Astrocyte (in vitro differentiated cells and primary cell): ENCODE measurements at regions not wholly inside any gene's neighbourhood (a gene's known extent, or its start where the extent isn't known, plus 50 kb on each side); places are given as distances from the start of the nearest gene placed in this dataset.
A peak's percentile ranks its signal among the peaks of the same experiment; 100 is the strongest.

ENCODE experiments used
- DNase-seq: peaks from one replicate; pipeline ENCODE4 v3.0.0-alpha.2; 2010; ENCODE audit warnings: low read depth
- FAIRE-seq: peaks from 2 replicates; lab custom pipeline; 2011; peaks lifted over from hg19 to GRCh38; lab: Jason Lieb, UNC
- H2AFZ ChIP-seq: 2 replicates; pipeline ENCODE4 v1.6.0; 2012; ENCODE audit warnings: low read depth, low read length, inconsistent platforms
- H3K27ac ChIP-seq: 2 replicates; pipeline ENCODE4 v1.5.1; 2011; ENCODE audit warnings: low read depth, low read length, inconsistent platforms
- H3K27me3 ChIP-seq: 2 replicates; pipeline ENCODE4 v1.6.0; 2011; ENCODE audit warnings: low read length, inconsistent platforms; ENCODE audit not compliant: insufficient read depth
- H3K36me3 ChIP-seq: 2 replicates; pipeline ENCODE4 v1.5.1; 2011; ENCODE audit warnings: low read length, inconsistent platforms; ENCODE audit not compliant: insufficient read depth
- H3K4me1 ChIP-seq: 2 replicates; pipeline ENCODE4 v1.5.1; 2011; ENCODE audit warnings: low read length, inconsistent platforms; ENCODE audit not compliant: insufficient read depth
- H3K4me2 ChIP-seq: 2 replicates; pipeline ENCODE4 v1.6.0; 2012; ENCODE audit warnings: low read length, inconsistent platforms
- H3K4me3 ChIP-seq: 2 replicates; pipeline ENCODE4 v1.5.1; 2011; ENCODE audit warnings: low read depth, mild to moderate bottlenecking, low read length, inconsistent platforms; ENCODE audit not compliant: insufficient read depth
- H3K79me2 ChIP-seq: 2 replicates; pipeline ENCODE4 v1.6.0; 2012; ENCODE audit warnings: mild to moderate bottlenecking, low read length, inconsistent platforms; ENCODE audit not compliant: insufficient read depth
- H3K9ac ChIP-seq: 2 replicates; pipeline ENCODE4 v1.6.0; 2012; ENCODE audit warnings: mild to moderate bottlenecking, low read length, inconsistent platforms
- H3K9me3 ChIP-seq: 2 replicates; pipeline ENCODE4 v1.5.1; 2012; ENCODE audit warnings: low read depth, mild to moderate bottlenecking, low read length, inconsistent platforms; ENCODE audit not compliant: insufficient read depth
- H4K20me1 ChIP-seq: 2 replicates; pipeline ENCODE4 v1.6.0; 2012; ENCODE audit warnings: low read length, inconsistent platforms; ENCODE audit not compliant: insufficient read depth
- H3K27ac Mint-ChIP-seq: one replicate; pipeline ENCODE4 v1.8.0; 2021; ENCODE audit warnings: mild to moderate bottlenecking, mixed read lengths; ENCODE audit not compliant: unreplicated experiment
- H3K27me3 Mint-ChIP-seq: one replicate; pipeline ENCODE4 v1.8.0; 2021; ENCODE audit warnings: low read depth, mixed read lengths; ENCODE audit not compliant: unreplicated experiment
- H3K36me3 Mint-ChIP-seq: one replicate; pipeline ENCODE4 v1.8.0; 2021; ENCODE audit warnings: low read depth, mixed read lengths; ENCODE audit not compliant: unreplicated experiment
- H3K4me1 Mint-ChIP-seq: one replicate; pipeline ENCODE4 v1.8.0; 2021; ENCODE audit warnings: low read depth, mixed read lengths; ENCODE audit not compliant: unreplicated experiment
- H3K4me3 Mint-ChIP-seq: one replicate; pipeline ENCODE4 v1.8.0; 2021; ENCODE audit warnings: mild to moderate bottlenecking, moderate library complexity, mixed read lengths; ENCODE audit not compliant: unreplicated experiment
- H3K9me3 Mint-ChIP-seq: one replicate; pipeline ENCODE4 v1.8.0; 2021; ENCODE audit warnings: mild to moderate bottlenecking, mixed read lengths; ENCODE audit not compliant: unreplicated experiment
- CTCF ChIP-seq: IDR thresholded peaks from 2 replicates; pipeline ENCODE4 v1.5.1; 2011; ENCODE audit warnings: low read depth, mild to moderate bottlenecking, inconsistent platforms, low read length, moderate library complexity; ENCODE audit not compliant: insufficient read depth
- EZH2 ChIP-seq: IDR thresholded peaks from 2 replicates; pipeline ENCODE4 v1.6.1; 2012; ENCODE audit warnings: mild to moderate bottlenecking, low read length, inconsistent platforms; ENCODE audit not compliant: insufficient read depth

DNA sequence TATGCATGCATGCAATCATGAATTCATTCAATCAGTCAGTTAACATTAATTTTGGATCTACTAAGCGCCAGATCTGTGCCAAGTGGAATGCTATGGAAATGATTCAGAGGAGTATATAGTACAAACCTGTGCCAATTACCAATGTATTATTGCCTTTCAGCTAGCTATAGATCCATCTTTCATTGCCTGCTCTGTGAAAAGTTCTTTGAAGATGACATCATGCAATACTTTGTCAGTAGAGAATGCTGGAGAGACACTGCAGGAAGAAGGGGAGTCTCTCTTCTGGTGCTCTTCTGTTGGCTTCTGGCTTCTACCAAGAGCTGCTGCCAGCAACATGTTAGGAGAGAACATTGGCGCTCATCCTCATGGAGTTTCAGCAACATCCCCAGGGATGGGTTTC lies 81.0 kb upstream of the LMCD1 start:
- Histone ChIP-seq H3K27ac (no peak overlapping the region), H3K9ac (no peak overlapping the region), H3K4me2 (no peak overlapping the region), H3K79me2 (no peaks in the 10 kb centered on the region), H3K9me3 (no peaks in the 10 kb centered on the region), H3K4me1 (peaks cover 5% of the 10 kb centered on the region), H3K27me3 (no peaks in the 10 kb centered on the region), H3K4me3 (no peak overlapping the region), H2AFZ (no peak overlapping the region), H4K20me1 (no peaks in the 10 kb centered on the region), H3K36me3 (no peaks in the 10 kb centered on the region)
- Mint-ChIP-seq H3K27ac (peak overlapping the region; percentile 48), H3K4me1 (peaks cover 11% of the 10 kb centered on the region), H3K4me3 (no peak overlapping the region), H3K9me3 (peaks cover 2% of the 10 kb centered on the region), H3K36me3 (peaks cover 4% of the 10 kb centered on the region), H3K27me3 (no peaks in the 10 kb centered on the region)
- DNase-seq (peak; percentile 13), FAIRE-seq (no peak)
- TF ChIP-seq CTCF (no peak), EZH2 (no peak)

GRCh38 chr3:8421267-8421666 lies 80.4 kb upstream of the LMCD1 start:
- no peak overlapping the region for H3K4me3 ChIP-seq
- no peak overlapping the region for H3K27ac ChIP-seq
- H3K79me2 ChIP-seq: no peaks in the 10 kb centered on the region
- H3K9me3 ChIP-seq: no peaks in the 10 kb centered on the region
- TF ChIP-seq CTCF: no peak
- TF ChIP-seq EZH2: no peak
- H3K9ac ChIP-seq: no peak overlapping the region
- peaks cover 5% of the 10 kb centered on the region for H3K4me1 ChIP-seq
- peaks cover 2% of the 10 kb centered on the region for H3K9me3 Mint-ChIP-seq
- H3K4me1 Mint-ChIP-seq: peaks cover 11% of the 10 kb centered on the region
- no peaks in the 10 kb centered on the region for H3K27me3 Mint-ChIP-seq
- DNase-seq (no peak), FAIRE-seq (no peak)
- no peak overlapping the region for H2AFZ ChIP-seq
- no peaks in the 10 kb centered on the region for H4K20me1 ChIP-seq
- H3K4me2 ChIP-seq: no peak overlapping the region
- H3K36me3 Mint-ChIP-seq: peaks cover 4% of the 10 kb centered on the region
- no peak overlapping the region for H3K4me3 Mint-ChIP-seq
- no peaks in the 10 kb centered on the region for H3K27me3 ChIP-seq
- no peaks in the 10 kb centered on the region for H3K36me3 ChIP-seq
- H3K27ac Mint-ChIP-seq: no peak overlapping the region

DNA sequence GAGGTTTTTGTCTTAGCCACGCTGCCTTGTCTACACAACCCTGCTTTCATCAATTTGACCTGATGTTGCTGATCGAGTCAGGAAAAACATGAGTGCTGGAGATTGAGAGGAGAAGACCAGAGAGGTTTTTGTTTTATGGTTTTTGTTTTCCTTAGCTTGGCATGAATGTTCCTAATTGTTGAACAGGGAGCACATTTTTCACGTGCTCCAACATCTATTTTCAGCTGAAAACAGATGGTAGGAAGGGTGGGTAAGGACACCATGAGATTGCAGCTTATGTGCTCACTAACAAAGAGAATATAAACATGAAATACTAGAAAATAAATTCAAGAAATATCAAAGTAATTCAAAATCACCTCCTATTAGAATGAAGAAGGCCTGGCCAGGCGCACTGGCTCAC lies 79.9 kb upstream of the LMCD1 start:
- DNase-seq (no peak), FAIRE-seq (no peak)
- no peak overlapping the region for H3K4me3 ChIP-seq
- H3K9ac ChIP-seq: no peak overlapping the region
- H3K4me2 ChIP-seq: no peak overlapping the region
- peaks cover 4% of the 10 kb centered on the region for H3K36me3 Mint-ChIP-seq
- peaks cover 9% of the 10 kb centered on the region for H3K4me1 Mint-ChIP-seq
- no peaks in the 10 kb centered on the region for H3K79me2 ChIP-seq
- no peaks in the 10 kb centered on the region for H3K36me3 ChIP-seq
- H2AFZ ChIP-seq: no peak overlapping the region
- H3K9me3 ChIP-seq: no peaks in the 10 kb centered on the region
- TF ChIP-seq CTCF (no peak), EZH2 (no peak)
- H3K4me1 ChIP-seq: peaks cover 5% of the 10 kb centered on the region
- H3K27ac ChIP-seq: no peak overlapping the region
- no peaks in the 10 kb centered on the region for H4K20me1 ChIP-seq
- H3K4me3 Mint-ChIP-seq: no peak overlapping the region
- H3K27ac Mint-ChIP-seq: no peak overlapping the region
- peaks cover 2% of the 10 kb centered on the region for H3K9me3 Mint-ChIP-seq
- no peaks in the 10 kb centered on the region for H3K27me3 ChIP-seq
- no peaks in the 10 kb centered on the region for H3K27me3 Mint-ChIP-seq
